GM23248 (cell line): ENCODE measurements at regions not wholly inside any gene's neighbourhood (a gene's known extent, or its start where the extent isn't known, plus 50 kb on each side); places are given as distances from the start of the nearest gene placed in this dataset.

Source experiments
- DNase-seq: peaks from one replicate; pipeline ENCODE4 v3.0.0-alpha.2; 2015
- H2AFZ ChIP-seq: fragments of 200-600 bp; sonication (generic); 2 replicates; pipeline ENCODE4 v1.6.1; 2016; ENCODE audit warnings: antibody characterized with exemption
- H3F3A ChIP-seq: fragments of 200-600 bp; sonication (generic); 2 replicates; pipeline ENCODE4 v1.6.1; 2016; ENCODE audit warnings: mild to moderate bottlenecking, antibody characterized with exemption, mixed run types; ENCODE audit not compliant: insufficient read depth
- H3K27ac ChIP-seq: fragments of 200-600 bp; sonication (generic); 2 replicates; pipeline ENCODE4 v1.5.1; 2016; ENCODE audit warnings: mild to moderate bottlenecking
- H3K27me3 ChIP-seq: fragments of 200-600 bp; sonication (generic); replicated peaks from 2 replicates; pipeline ENCODE4 v1.6.1; 2016; ENCODE audit warnings: mild to moderate bottlenecking; ENCODE audit not compliant: insufficient read depth
- H3K36me3 ChIP-seq: fragments of 200-600 bp; sonication (generic); 2 replicates; pipeline ENCODE4 v1.6.1; 2016; ENCODE audit warnings: low read depth, mild to moderate bottlenecking
- H3K4me1 ChIP-seq: fragments of 200-600 bp; sonication (generic); 2 replicates; pipeline ENCODE4 v1.6.1; 2016; ENCODE audit warnings: mild to moderate bottlenecking; ENCODE audit not compliant: insufficient read depth
- H3K4me2 ChIP-seq: fragments of 200-600 bp; sonication (generic); one replicate; pipeline ENCODE4 v1.6.1; 2016; ENCODE audit warnings: mild to moderate bottlenecking; ENCODE audit not compliant: unreplicated experiment
- H3K4me3 ChIP-seq: fragments of 200-600 bp; sonication (generic); 2 replicates; pipeline ENCODE4 v1.5.1; 2016; ENCODE audit warnings: mild to moderate bottlenecking
- H3K79me2 ChIP-seq: fragments of 200-600 bp; sonication (generic); 2 replicates; pipeline ENCODE4 v1.6.1; 2016; ENCODE audit warnings: mild to moderate bottlenecking; ENCODE audit not compliant: insufficient read depth
- H3K9ac ChIP-seq: fragments of 200-600 bp; sonication (generic); 2 replicates; pipeline ENCODE4 v1.6.1; 2016; ENCODE audit warnings: mild to moderate bottlenecking
- H3K9me2 ChIP-seq: fragments of 200-600 bp; sonication (generic); 2 replicates; pipeline ENCODE4 v1.6.1; 2016; ENCODE audit warnings: mixed run types, mild to moderate bottlenecking, moderate library complexity; ENCODE audit not compliant: insufficient read depth
- H3K9me3 ChIP-seq: fragments of 200-600 bp; sonication (generic); one replicate; pipeline ENCODE4 v1.6.1; 2017; ENCODE audit warnings: low read depth
- H4K20me1 ChIP-seq: fragments of 200-600 bp; sonication (generic); 2 replicates; pipeline ENCODE4 v1.6.0; 2016; ENCODE audit not compliant: insufficient read depth
- EZH2 ChIP-seq: fragments of 200-600 bp; sonication (generic); IDR thresholded peaks from 2 replicates; pipeline ENCODE4 v1.6.1; 2018; ENCODE audit warnings: antibody characterized with exemption, mild to moderate bottlenecking; ENCODE audit not compliant: insufficient read depth, poor library complexity, severe bottlenecking
- EZH2phosphoT487 ChIP-seq: fragments of 200-600 bp; sonication (generic); IDR thresholded peaks from 2 replicates; pipeline ENCODE4 v1.6.1; 2018; ENCODE audit warnings: antibody characterized with exemption, moderate library complexity, mild to moderate bottlenecking, low read depth; ENCODE audit not compliant: insufficient read depth
- WGBS, 2 experiments: methylation state at CpG; one replicate each; pipeline ENCODE4 v1.1.6; 2015 to 2017; ENCODE audit warnings: low lambda C conversion rate in 2 of 2, low coverage in 1 of 2; ENCODE audit errors: missing lambda C conversion rate in 2 of 2; 5-methylcytosine and 5-hydroxymethylcytosine counted together
- in situ Hi-C: fragments of 300-500 bp; cut with MboI; formaldehyde crosslinking; loops from 2 replicates; pipeline ENCODE4 v1.15.0; 2020

DNA sequence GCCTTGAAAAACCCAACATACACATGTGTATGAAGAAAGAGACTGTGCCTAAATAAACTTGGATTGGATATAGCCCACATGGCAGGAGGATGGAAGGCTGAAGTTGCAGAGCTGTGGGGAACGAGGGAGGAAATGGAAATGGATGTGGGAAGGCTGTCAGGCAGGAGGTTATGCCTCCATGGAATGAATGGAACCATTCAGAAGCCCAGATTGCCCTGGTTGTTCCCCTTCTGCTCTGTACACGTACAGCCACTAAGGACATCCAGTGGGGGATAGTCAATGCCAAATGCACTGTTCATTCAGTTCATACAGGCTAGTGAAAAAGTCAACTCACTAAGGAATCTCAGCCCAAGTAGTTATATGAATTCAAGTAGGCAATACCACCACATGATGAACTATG lies 463.7 kb downstream of the TNS1 start:
- H3K36me3 ChIP-seq, result no peaks in the 10 kb centered on the region
- in situ Hi-C loops, result no loop called here
- H3K27ac ChIP-seq, result no peak overlapping the region
- H3K9me3 ChIP-seq, result no peaks in the 10 kb centered on the region
- DNase-seq, result no peak
- no peaks in the 10 kb centered on the region for H3K79me2 ChIP-seq
- H3K9ac ChIP-seq, result no peak overlapping the region
- 56 to 74% methylated on average over 2 of the region's 2 CpGs for WGBS, 2 experiments
- no peak overlapping the region for H2AFZ ChIP-seq
- H3K4me3 ChIP-seq, result no peak overlapping the region
- H3F3A ChIP-seq, result no peaks in the 10 kb centered on the region
- no peaks in the 10 kb centered on the region for H3K4me1 ChIP-seq
- H3K4me2 ChIP-seq, result no peak overlapping the region
- TF ChIP-seq EZH2phosphoT487 (no peak), EZH2 (no peak)
- 0 out of 2 replicates have a peak, but pooled peaks cover 11% of the 10 kb centered on the region for H3K27me3 ChIP-seq
- no peaks in the 10 kb centered on the region for H3K9me2 ChIP-seq
- H4K20me1 ChIP-seq, result no peaks in the 10 kb centered on the region

DNA sequence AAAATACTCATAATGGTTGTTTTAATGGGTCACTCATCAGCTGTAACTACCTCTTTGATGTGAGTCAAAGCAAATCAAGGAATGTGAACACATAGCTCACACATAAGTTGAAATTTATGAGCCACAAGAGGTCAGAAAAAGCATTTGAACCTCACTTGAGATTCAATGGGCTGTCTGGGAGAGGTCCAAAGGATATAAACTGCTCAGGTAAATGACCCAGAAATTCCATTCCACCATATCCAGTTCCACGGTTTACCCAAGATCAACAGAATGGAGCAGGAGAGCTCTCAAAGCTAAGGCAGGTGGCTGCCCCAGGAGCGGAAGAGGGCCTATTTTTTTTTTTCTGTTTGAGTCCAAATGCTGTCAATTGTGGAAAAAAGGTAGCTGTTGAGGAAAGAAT lies 464.1 kb downstream of the TNS1 start:
- H3K4me1 ChIP-seq, result no peaks in the 10 kb centered on the region
- 0 out of 2 replicates have a peak, but pooled peaks cover 11% of the 10 kb centered on the region for H3K27me3 ChIP-seq
- H3K4me2 ChIP-seq, result no peak overlapping the region
- WGBS, 2 experiments, result 90 to 92% methylated on average over 2 of the region's 2 CpGs
- no peaks in the 10 kb centered on the region for H3K79me2 ChIP-seq
- DNase-seq, result no peak
- no peaks in the 10 kb centered on the region for H3K9me3 ChIP-seq
- H3K9ac ChIP-seq, result no peak overlapping the region
- no peaks in the 10 kb centered on the region for H4K20me1 ChIP-seq
- no peak overlapping the region for H3K4me3 ChIP-seq
- no peak overlapping the region for H3K27ac ChIP-seq
- H3F3A ChIP-seq, result no peaks in the 10 kb centered on the region
- H3K9me2 ChIP-seq, result no peaks in the 10 kb centered on the region
- in situ Hi-C loops, result no loop called here
- no peak overlapping the region for H2AFZ ChIP-seq
- no peaks in the 10 kb centered on the region for H3K36me3 ChIP-seq
- TF ChIP-seq EZH2phosphoT487 (no peak), EZH2 (no peak)

DNA sequence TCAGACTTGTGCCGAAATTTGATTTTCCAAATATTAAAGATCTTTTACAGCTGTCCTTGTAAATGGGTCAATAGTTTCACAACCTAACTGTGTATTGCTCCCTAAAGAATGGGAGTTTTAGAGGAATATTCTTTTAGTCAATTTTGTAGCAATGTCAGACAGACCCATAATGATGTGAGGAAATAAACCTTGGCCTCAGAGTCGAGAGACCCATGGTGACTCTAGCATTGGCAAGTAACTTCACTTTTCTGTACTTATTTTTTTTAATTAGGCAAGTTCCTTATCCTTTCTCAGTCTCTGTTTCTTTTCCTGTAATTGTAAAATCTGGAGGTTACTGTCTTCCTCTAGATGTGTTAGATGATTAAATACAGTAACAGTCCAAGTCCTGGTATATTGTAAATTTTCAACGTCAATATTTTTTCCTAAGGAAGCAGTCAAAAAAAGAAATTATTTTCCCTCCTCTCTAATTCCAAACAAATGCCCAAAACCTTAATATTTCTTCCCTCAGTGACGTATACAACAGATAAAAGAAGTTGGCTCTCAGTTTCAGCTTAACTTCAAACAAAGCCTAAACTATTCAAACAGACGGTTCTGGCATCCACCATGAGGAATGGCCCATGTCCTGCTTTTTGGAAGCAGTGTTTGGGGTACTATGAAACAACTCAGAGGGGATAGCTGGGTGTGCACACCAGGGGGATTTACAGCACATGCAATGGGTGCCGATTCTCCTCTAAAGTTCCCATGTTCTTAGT lies 466.7 kb downstream of the TNS1 start:
- no peak overlapping the region for H2AFZ ChIP-seq
- in situ Hi-C loops, result no loop called here
- H3K79me2 ChIP-seq, result no peaks in the 10 kb centered on the region
- H3K36me3 ChIP-seq, result no peaks in the 10 kb centered on the region
- no peaks in the 10 kb centered on the region for H3K9me2 ChIP-seq
- WGBS, 2 experiments, result 36 to 43% methylated on average over 6 of the region's 6 CpGs
- H3K27me3 ChIP-seq, result 0 out of 2 replicates have a peak, but pooled peaks cover 11% of the 10 kb centered on the region
- no peaks in the 10 kb centered on the region for H3K9me3 ChIP-seq
- DNase-seq, result no peak
- no peak overlapping the region for H3K27ac ChIP-seq
- no peak overlapping the region for H3K4me3 ChIP-seq
- no peak overlapping the region for H3K4me2 ChIP-seq
- no peaks in the 10 kb centered on the region for H3F3A ChIP-seq
- no peaks in the 10 kb centered on the region for H4K20me1 ChIP-seq
- no peak overlapping the region for H3K9ac ChIP-seq
- no peaks in the 10 kb centered on the region for H3K4me1 ChIP-seq
- TF ChIP-seq EZH2, result no peak
- TF ChIP-seq EZH2phosphoT487, result no peak

DNA sequence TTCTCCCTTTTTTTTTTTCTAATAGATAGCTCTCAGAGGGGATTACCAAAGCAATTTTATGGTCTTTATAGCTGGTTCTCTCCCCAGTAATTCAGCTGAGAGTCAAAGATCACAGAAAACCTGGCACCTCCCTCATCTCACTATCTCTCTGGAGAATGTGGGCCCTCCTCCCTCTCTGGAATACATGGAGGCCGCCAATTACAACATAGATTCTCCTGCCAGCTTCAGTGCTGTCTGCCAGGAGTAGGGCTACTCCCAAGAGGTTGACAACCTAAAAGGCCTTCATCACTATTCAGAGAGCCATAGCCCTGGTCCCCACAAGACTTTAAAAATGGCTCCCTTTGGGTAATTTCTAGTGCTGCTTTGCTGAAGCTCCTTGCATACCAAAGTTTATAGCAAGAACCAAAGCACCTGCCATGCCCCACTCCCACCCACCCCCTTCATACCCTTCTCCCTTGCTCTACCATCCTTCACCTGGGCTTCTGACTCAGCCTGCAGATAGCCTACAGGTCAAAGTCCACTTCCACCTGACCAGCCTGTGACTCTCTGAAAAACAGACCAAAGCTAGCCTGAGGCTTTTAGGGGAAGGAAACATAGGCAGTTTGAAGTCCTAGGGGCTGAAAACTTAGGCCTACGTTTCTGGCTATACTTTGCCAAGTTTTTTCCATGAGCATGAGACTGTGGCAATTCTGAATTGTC lies 472.3 kb downstream of the TNS1 start:
- in situ Hi-C loops, result no loop called here
- no peak for TF ChIP-seq EZH2
- no peak for TF ChIP-seq EZH2phosphoT487

More for the DNA sequence above, 472.3 kb downstream of the TNS1 start:
- 0 out of 2 replicates have a peak, but pooled peaks cover 10% of the 10 kb centered on the region for H3K27me3 ChIP-seq
- no peak overlapping the region for H3K9ac ChIP-seq
- H3K79me2 ChIP-seq, result no peaks in the 10 kb centered on the region
- H3K27ac ChIP-seq, result no peak overlapping the region
- DNase-seq, result no peak
- peaks cover 15% of the 10 kb centered on the region for H3F3A ChIP-seq
- H4K20me1 ChIP-seq, result no peaks in the 10 kb centered on the region
- no peak overlapping the region for H3K4me3 ChIP-seq
- H3K9me2 ChIP-seq, result no peaks in the 10 kb centered on the region
- H3K4me1 ChIP-seq, result peaks cover 17% of the 10 kb centered on the region
- H3K9me3 ChIP-seq, result no peaks in the 10 kb centered on the region
- H2AFZ ChIP-seq, result no peak overlapping the region
- H3K4me2 ChIP-seq, result no peak overlapping the region
- H3K36me3 ChIP-seq, result no peaks in the 10 kb centered on the region
- 63 to 72% methylated on average over 2 of the region's 2 CpGs for WGBS, 2 experiments
